NCI-H1417 (cell line): ENCODE measurements at regions not wholly inside any gene's neighbourhood (a gene's known extent, or its start where the extent isn't known, plus 50 kb on each side); places are given as distances from the start of the nearest gene placed in this dataset.

Experiments
- DNase-seq, 3 experiments: peaks; one replicate each; lab custom pipeline; 2025; lab: John Stamatoyannopoulos, UW

DNA sequence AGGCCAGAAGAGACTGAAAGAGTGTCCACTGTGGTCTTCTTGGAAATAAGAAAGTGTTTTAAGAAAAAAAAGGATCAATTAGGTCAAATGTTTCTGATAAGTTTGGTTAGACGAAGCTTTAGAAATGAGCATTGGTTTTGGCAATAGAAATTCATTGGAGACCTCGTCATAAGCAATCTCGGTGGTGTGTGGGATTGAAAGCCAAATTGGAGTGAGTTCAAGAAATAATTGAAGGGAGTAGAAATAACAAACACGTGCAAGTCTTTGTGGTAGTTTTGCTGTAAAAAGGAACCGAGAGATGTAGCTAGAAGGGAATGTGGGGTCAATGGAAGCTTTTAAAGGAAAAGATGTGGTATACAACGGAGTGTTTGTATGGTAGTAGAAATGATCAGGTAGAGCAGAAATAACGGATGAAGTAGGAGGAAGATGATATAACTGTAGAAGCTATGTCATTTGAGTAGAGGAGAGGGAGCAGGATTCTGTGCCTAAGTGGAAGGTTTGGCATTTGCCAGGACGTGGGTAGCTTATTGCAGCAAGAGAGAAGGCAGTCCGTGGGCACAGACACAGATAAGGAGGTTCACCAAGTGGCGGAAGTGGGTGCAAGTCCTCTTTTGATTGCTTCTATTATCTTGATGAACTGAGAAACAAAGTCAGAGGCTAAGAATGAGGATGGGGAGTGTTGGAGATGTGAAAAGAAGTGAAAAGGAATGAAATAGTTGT lies 146.2 kb downstream of the DACT1 start:
- DNase-seq, result no peak

DNA sequence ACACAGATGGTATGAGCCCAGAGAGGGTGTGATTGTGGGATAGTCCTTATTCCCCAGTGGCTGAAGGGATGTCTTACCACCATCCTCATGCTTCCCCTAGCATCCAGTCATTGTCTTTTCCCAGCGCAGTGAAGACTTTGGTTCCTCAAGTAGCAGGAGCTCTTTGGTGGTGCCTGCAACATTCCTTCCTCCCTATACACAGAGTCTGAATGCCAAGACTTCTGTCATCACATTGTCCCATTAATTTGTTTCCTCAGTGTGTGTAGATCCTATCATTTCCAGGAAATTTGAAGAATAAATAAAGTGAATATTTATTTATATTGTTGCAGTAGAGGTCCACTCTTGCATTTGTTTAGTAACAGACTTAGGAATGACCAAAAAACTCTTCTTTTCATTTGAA lies 147.2 kb downstream of the DACT1 start:
- no peak for DNase-seq

- DNase-seq, result no peak
These were observed 147.9 kb downstream of the DACT1 start for GRCh38 chr14:58785701-58786100.

DNA sequence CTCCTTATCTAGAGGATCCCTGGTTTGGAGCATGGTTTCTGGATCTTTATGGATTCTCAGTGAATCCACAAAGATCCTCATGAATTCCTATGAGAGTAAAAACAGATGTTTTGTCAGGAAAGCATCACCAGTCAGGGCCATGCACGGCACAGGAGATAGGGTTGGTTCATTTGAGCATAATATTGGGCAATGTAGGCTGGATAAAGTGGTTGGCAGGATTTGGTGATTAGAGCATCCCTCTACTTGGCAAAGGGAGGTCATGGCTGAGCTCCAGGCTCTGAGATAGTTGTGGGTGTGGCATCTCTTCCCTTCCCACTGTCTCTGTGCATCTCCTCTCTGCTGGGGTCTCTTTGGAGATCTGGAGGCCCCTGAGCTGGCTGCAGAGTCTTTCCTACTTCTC lies 149.8 kb downstream of the DACT1 start:
- no peak for DNase-seq

GRCh38 chr14:58788655-58789503 lies 151.1 kb downstream of the DACT1 start:
- DNase-seq, result no peak

DNA sequence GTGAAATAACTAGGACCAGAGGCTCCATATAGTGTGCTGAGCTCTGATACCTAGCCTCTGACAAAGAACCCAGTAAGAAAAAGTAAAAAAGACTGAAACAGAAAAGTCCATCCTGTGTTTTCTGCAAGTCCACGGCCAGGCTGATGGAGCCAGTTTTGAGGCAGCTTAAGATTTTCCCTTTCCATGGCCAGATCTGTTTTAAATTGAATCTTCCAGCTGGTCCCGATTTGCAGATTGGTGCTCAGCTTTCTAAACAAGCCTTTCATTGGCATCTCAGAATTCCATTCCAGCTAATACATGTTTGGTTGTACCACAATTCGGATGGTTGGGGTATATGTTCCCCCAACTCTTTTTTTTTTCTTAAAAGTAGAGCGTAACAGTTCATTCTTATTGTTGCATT lies 152.0 kb downstream of the DACT1 start:
- DNase-seq, result no peak

GRCh38 chr14:58792416-58792815 lies 154.7 kb downstream of the DACT1 start:
- no peak for DNase-seq

GRCh38 chr14:58793131-58793740 lies 155.5 kb downstream of the DACT1 start:
- DNase-seq, result no peak

DNA sequence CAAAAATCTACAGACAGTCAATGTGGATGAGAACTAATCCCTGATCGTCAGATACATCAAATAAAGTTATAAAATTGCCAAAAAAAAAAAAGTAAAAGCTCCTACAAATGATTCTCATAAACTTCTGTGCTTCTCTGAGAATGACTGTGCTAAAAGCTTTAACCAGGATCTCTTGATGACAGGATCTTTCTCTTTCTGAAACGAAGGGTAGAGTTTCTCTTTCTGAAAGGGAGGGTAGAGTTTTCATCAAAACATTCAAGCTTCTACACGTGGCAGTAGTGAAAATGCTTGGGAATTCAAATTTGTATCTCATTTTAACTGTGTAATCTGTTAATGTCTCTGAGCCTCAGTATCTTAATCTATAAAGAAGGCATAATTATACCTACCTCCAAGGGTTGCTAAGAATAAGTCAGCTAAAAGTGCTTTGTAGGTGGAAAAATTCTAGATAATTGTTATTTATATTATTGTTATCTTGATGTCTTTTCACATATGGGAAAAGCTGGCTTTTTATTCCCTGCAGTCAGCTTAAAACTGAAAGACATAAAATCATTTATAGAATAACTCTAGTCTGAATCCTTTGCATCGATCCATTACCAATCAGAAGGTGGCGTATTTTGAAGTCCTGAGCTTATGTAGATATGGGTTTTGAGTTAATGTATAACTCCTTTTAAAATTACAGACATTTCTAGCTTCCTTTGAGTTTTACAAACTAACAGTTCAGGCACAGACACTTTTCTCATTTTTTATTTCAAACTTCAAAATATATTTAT lies 157.4 kb downstream of the DACT1 start:
- DNase-seq, result no peak

GRCh38 chr14:58796242-58797009 lies 158.7 kb downstream of the DACT1 start:
- DNase-seq, result peak in 1 of 3 experiments; percentile 98

GRCh38 chr14:58797010-58797429 lies 159.3 kb downstream of the DACT1 start:
- DNase-seq, result no peak

- peak in 1 of 3 experiments; percentile 56 for DNase-seq
These were observed 160.4 kb downstream of the DACT1 start for GRCh38 chr14:58798173-58798572.

GRCh38 chr14:58801086-58801485 lies 163.3 kb downstream of the DACT1 start:
- DNase-seq, result no peak

DNA sequence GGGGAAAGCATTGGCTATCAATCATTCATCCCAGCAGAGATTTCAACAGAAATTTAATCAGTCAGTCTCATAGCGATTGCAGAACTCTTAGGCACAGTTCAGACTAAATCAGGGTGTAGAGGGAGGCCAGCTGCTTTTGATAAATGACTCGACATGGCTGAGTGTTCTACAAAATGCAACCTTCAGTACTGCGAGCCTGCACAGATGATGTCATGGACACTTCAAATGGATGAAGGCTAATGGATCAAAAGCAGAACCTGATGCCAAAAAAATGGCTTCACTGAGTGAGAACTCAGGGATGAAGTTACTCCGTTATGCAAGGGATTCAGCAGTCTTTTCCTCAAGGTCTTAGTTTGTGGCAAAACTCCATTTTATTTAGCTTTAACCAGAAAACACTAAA lies 167.3 kb downstream of the DACT1 start:
- DNase-seq, result peak in 2 of 3 experiments; percentile 47 to 89

GRCh38 chr14:58805605-58806409 lies 168.0 kb downstream of the DACT1 start:
- peak; percentile 64 to 99 (median 92) for DNase-seq

- DNase-seq, result no peak
These were observed 169.4 kb downstream of the DACT1 start for GRCh38 chr14:58807191-58807590.

GRCh38 chr14:58808828-58809227 lies 171.1 kb downstream of the DACT1 start:
- peak; percentile 10 to 58 (median 55) for DNase-seq

- no peak for DNase-seq
These were observed 171.8 kb downstream of the DACT1 start for GRCh38 chr14:58809520-58809919.

DNA sequence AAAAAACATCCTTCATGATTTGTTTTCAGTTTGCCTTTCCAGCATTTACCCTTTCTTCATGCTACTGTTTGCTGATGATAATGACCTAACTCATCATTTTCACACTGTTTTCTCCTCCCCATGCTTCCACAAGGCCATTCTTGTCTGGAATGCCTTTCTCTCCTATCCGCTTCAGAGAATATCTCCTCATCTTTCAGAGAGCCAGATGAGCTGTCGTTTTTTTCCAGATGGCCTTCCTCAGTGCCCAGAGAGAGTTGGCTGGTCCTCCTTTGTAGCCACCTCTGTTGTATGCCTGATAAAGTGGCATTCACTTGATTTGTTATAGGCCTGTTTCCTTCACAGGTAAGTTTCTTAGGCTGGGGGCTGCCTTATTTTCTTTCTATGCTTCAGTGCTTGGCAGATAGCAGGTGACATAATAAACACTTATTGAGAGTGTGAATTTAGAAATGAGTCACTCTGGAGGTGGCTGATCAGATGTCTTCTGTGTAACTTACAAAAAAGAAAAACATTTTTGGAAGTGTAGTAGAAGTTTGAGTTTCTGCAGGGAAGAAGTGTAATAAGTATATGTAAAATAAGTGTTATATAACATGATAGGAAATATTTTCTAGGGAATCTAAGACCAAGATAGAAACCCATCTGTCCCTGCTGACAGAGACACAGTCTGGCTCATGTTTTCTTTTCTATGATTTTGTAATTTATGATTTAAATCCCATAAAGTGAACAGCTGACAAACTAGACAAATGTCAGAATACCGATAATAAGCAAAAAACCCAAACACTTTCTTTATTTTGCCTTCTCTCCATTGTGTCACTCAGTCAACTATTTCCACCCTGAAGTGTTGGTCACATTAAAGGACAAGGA lies 174.5 kb downstream of the DACT1 start:
- peak in 1 of 3 experiments; percentile 37 for DNase-seq
